IPS-18c (cell line): ENCODE measurements at regions not wholly inside any gene's neighbourhood (a gene's known extent, or its start where the extent isn't known, plus 50 kb on each side); places are given as distances from the start of the nearest gene placed in this dataset.

ENCODE experiments used
- H3K4me3 ChIP-seq: 2 replicates; pipeline ENCODE4 v1.7.0; 2013; ENCODE audit warnings: low read depth, mild to moderate bottlenecking, low read length, moderate library complexity; ENCODE audit not compliant: insufficient read depth
- H3K9me3 ChIP-seq: one replicate; pipeline ENCODE4 v1.6.1; 2013; ENCODE audit warnings: mild to moderate bottlenecking, low read length, moderate library complexity; ENCODE audit not compliant: control insufficient read depth, insufficient read depth

DNA sequence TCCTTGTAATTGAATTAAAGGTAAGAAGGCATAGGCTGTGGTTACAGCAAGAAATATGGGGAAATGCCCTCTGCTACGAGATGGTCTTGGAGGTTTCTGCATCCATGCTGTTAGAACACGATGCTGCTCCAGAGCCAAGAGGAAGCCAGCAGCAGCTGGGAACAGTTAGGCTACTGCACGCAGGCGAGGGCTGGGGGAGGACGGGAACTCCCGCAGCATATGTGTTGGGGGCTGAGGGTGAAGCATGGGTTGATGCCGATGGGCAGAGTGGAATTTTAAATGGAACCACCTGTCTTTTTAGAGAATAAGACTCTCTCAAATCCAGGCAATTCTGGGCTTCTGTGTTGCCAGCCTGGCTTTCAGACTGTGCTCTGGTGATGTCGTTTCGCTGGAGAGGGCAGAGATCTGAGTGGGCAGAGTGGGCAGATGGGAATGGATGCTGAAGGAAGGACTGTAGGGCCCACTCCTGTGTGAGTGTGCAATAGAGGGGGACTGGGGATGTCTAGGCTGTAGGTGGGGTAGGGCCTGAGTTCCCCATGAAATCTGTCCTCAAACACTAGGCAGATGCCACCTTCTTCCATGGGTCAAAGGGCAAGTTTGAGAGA is 417.0 kb upstream of the TPM1 start:
- H3K4me3 ChIP-seq, result no peak overlapping the region
- H3K9me3 ChIP-seq, result no peaks in the 10 kb centered on the region

DNA sequence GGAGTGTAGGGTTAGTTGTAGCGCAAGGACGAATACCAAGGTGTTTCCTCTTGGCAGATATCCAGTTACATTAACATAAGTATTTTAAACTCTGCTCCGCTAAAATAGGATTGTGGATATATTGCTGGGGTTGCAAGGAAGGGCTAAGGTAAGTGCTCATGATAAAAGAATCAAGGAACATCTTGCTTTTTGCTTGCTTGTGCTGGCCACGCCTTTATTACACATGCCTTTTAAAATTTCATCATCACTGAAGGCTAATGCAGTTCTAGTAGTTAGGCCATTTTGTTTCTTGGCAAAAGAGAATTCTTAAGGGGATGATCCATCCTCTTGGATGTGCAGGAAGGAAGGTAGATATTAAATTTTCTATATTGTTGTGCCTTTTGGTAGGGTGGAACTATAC is 415.6 kb upstream of the TPM1 start:
- Histone ChIP-seq H3K4me3 (no peak overlapping the region), H3K9me3 (no peaks in the 10 kb centered on the region)

DNA sequence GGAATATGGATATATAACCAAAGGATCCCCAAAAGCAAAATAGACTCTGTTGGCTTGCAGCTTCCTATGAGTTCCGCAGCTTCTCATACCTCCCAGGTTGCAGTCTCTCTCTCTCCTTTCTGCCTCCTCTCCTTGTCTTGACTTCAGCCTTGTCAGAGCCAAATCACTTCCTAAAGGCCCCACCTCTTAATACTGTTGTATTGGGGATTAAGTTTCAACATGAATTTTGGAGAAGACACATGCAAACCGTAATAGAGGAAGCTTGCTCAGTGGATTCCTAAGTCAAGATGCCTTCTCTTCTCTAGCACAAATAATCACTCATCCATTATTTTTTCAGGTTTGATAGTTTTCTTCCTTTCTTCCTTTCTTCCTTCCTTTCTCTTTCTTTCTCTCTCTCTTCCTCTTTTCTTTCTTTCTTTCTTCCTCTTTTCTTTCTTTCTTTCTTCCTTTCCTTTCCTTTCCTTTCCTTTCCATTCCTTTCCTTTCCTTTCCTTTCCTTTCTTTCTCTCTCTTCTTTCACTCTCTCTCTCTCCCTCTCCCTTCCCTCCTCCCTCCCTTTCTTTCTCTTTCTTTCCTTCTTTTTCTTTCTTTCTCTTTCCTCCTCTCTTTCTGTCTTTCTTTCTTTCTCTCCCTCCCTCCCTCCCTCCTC is 411.3 kb upstream of the TPM1 start:
- Histone ChIP-seq H3K9me3 (no peaks in the 10 kb centered on the region), H3K4me3 (no peak overlapping the region)

DNA sequence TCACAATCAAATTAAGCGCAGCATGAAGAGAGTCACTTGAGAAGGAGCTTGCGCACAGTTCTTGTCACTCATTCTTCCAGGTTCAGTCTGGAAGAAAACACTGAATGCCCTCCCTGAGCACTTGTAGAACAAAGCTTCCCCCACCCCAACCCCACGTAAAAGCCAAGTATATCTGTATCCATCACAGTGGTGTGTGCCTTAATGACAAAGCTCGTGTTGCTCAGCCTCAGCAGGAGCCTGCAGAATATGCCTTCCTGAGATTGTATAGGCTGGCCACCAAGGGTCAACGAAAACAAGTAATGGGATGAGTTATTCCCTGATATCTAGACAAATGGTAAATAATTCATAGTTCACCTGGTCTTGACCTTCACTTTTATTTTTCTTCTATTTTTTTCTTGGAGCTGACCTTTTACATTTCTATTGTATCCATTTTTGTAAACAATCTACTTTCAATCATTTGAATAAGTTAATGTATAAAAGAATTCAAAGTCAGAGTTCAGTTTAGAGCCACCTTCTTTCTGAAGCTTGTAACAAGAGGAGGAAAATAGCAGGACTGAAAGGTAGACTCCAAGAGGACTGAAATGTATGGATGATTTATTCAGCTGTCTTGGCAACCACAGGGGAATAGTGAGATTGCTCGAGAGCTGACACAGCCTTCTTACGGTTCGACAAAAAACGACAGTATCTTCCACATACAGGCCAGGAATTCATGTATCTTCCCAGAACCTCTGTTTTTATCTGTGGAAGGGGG is 405.5 kb upstream of the TPM1 start:
- Histone ChIP-seq H3K4me3 (no peak overlapping the region), H3K9me3 (no peaks in the 10 kb centered on the region)

DNA sequence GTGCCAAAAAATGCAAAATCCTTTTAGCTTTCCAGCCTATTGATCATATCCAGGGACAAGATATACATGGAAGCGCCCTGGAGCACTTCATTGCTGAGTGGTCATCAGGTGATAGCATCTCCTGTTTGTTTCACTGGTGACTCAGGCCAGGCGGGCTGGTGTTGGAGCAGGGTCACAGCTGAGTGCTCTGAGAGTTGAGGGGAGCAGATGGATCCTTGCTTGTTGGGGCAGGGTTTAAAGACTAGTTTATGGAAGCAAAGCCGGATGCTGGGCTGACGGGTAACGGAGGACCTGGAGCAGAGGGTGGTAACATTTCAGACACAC is 405.0 kb upstream of the TPM1 start:
- Histone ChIP-seq H3K9me3 (no peaks in the 10 kb centered on the region), H3K4me3 (no peak overlapping the region)

DNA sequence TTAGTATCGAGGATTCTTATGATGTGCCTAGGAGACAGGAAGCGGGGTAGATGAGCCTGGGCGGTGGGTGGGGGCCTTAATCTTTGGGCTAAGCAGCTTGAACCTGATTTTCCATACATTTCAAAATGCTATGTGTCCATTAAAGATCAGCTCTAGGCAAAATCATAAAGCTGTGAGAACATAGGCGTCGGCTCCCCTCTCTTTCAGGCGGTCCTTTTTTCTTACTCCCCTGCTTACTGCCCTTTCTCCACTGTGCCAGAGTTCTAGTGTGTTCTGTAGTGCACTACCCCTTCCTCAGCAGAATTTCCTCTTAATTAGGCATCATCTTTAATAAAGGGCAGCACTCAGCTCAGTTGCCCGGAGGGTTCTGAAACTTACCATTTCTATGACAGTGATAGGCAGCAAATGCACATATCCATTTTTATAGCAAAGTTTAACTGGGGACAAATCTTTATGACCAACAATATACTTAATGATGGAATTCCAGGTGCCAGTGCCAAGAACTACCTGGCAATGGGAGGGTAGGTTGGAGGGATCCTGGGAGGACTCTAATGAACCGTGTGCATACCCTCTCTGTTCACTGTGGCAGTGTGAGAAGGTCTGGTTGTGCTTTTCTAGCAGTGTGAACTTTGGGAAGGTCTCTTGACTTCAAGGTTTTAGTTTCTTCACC is 404.5 kb upstream of the TPM1 start:
- Histone ChIP-seq H3K9me3 (no peaks in the 10 kb centered on the region), H3K4me3 (no peak overlapping the region)

DNA sequence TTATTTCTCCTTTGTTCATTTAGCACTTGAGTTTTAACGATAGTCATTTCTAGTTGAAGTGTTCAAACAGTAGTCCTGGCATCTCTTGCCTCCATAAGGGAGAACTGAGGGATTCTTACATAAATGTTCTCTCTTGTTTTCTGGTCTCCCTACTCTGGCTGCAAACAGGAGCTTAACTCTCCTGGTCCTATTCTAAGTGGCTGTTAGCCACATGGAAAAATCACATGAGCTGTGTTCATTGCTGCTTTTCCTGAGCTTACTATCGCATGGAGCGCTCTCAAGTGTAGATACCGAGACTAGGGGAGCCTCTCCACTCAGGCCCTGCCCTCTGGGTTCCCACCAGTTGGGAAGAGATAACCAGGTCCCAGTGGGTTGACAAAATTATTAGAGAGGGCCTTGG is 403.1 kb upstream of the TPM1 start:
- Histone ChIP-seq H3K9me3 (no peaks in the 10 kb centered on the region), H3K4me3 (no peak overlapping the region)

DNA sequence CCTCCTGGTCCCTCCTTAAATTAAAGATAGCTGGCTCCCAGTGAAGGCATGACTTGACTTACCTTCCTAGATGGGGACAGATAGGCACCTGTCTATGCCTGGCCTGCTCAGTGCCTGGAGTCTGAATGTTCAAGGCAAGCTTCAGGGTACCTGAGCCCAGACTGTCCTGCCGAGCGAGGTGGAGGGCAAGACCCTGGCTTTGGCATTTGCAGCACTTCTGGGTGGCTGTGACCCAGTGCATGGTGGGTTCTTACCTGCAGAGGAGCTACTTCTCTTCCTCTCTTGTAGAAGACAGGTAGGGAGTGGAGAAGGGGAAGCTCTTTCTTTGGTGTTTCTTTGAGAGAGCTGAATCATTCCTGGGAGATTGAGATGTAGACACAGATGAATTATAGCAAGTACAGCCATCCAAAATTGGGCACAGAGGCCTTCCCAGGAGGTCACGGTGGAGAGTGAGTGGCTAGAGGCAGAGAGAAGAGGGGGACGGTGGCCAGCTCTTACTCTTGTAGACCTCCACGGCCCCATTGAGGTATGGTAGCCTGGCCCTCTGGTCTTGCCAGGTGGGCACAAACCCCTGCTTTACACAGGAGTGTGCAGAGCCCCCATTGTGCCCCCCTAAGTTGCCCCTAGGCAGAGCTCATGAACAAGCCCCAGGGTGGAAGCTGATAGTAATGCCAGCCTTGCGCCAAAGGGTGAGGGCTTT is 402.5 kb upstream of the TPM1 start:
- Histone ChIP-seq H3K9me3 (no peaks in the 10 kb centered on the region), H3K4me3 (no peak overlapping the region)

DNA sequence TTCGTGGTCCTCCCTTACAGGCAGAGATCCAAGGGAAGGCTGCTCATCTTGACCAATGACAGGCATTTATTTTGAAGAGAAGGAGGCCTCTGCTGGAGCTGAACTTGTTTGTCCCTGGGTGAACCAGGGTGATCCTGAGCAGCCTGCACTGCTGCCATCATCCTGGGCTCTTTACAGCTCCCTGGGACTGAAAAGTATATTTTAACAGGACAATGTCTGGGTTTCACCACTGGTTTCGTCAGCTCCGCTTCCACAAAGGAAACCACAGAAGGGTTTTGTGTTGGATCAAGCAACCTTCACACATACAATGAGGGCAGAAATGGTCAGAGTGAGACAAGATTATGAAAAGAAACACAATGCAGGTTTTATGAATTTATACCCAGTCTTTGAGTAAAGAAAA is 400.7 kb upstream of the TPM1 start:
- H3K4me3 ChIP-seq, result no peak overlapping the region
- H3K9me3 ChIP-seq, result no peaks in the 10 kb centered on the region

DNA sequence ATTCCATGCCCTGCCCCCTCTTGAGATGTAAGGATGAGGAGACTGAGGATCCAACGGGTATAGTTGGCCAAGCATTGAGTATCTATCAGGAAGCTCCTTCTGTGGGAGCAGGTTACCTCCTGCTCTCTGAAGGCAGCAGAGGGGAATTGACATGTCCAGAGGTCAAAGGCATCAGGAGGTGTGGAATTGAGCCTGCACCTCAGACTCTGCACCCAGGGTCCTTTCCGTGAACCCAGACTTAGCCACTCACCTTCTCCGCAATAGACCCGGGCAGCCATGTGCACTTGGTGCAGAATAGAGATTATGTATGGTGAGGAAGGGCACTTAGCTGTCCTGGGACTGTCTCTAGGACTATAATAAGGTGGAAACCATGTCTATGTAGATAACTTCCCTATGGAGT is 399.0 kb upstream of the TPM1 start:
- Histone ChIP-seq H3K4me3 (no peak overlapping the region), H3K9me3 (no peaks in the 10 kb centered on the region)

DNA sequence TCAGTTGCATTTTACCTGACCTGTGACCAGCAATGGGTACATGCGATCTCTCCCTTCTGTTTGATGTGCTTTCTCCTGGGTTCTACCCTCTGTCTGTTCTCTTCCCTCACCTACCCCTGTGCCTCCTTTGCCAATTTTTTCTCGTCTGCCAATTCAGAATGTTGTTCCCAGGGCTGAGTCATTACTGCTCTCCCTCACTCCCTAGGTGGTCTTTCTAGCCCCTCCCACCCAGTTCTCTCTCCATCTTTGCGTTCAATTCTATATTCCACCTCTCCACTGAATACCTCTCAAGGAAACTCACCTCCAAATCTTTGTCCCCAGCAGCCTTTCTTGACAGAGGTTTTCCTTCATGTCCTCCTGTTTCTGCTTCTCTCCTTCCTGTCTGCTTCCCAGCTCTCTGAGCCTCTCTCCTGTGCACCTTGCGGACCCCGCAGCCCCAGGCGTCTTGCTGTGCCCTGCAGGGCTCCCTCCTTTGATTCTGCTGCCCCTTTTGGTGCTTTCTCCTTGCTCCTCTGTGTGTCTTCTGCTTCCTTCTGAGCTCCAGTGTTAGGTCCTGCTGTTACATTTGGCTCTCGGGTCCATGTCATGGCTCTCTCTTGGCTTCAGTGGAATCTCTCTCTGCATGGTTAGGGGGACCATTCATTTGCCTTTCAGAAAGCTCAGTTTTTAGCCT is 398.2 kb upstream of the TPM1 start:
- Histone ChIP-seq H3K9me3 (no peaks in the 10 kb centered on the region), H3K4me3 (no peak overlapping the region; the same call in 1 of the 2 replicates)

DNA sequence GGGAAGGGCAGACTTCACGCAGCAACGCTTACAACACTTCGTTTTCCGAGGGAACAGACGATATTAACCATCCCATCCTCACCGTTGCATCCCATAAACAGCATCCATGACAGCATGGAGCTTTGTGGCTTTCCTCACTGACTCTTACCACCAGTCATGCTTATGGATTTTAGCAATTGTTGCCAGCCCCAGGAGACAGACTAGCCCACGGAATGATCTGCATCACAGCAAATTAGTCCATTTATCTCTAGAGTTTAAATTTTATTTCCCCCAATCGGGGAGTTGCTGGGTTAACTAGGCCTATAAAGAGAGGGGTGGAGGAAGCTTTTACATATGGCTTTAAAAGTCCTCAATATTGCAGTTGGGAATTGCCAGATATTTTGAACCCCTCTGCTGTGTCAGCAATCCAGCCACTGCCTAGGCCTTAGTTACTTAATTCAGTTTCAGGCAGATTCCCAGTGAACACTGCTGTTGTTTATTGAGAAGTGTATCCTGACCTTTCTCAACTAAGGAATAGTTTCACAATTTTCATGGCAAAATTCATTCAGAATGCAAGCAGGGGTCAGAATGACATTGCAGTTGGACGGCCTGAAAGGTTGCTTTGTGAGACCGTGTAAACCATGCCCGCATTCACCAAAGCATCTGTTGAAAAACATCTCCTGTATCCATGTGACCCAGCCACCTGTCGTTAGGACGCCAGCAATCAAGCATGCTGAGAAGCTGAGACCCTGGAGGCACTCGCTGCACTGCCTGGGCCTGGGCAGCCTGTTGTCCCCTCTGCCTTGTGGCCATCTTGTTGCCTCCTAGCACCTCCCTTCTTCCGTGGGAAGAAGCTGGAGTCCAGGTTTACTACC is 397.4 kb upstream of the TPM1 start:
- Histone ChIP-seq H3K4me3 (no peak overlapping the region), H3K9me3 (no peaks in the 10 kb centered on the region)

DNA sequence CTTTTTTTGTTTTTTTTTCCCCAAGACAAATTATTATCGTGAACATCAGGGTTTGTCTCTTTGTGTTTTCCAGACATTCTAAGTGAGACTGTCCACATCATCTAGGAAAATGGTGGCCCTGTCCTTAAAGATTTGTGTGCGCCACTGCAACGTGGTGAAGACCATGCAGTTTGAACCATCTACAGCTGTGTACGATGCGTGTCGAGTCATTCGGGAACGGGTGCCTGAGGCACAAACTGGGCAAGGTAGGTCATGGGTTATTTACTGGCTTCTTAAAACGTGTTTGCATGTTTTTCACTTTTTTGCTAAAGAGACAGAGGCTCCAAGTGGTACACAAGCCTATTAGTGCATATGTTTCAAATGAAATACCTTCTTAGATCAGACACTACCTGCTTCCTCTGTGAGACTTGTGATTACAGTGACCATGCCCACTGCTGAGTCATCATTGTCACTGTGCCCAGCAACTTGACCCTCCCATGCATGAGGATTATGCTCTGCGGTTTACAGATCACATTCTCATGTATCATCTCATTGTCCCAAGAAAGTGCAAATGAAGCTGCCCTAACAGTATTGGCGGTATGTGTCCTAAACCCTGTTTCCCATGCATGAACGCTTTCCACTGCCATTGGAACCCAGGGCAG is 395.2 kb upstream of the TPM1 start:
- no peak overlapping the region for H3K4me3 ChIP-seq
- H3K9me3 ChIP-seq, result no peaks in the 10 kb centered on the region

DNA sequence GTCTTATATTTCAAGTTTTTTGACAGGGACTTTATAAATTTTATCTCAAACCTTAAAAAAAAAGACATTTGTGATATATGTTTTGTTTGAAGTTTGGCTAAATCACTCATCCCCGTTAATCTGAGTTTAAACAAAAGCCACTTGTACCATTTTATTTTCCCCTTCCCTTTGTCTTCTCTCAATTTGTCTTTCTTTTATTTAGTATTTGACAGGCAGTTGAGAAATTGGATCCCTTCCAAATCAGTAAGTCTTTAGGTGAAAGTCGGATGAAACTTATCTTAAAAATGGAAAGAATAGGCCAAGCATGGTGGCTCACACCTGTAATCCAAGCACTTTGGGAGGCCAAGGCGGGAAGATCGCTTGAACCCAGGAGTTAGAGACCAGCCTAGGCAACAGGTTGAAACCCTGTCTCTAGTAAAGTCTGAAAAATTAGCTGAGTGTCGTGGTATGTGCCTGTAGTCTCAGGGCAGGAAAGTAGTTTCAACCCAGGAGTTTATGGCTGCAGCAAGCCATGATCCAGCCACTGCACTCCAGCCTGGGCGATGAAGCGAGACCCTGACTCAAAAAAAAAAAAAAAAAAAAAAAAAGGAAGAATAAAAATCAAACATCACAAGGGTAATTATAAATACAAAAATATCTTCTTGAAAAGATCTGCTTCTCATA is 394.6 kb upstream of the TPM1 start:
- H3K9me3 ChIP-seq, result no peaks in the 10 kb centered on the region
- H3K4me3 ChIP-seq, result no peak overlapping the region

DNA sequence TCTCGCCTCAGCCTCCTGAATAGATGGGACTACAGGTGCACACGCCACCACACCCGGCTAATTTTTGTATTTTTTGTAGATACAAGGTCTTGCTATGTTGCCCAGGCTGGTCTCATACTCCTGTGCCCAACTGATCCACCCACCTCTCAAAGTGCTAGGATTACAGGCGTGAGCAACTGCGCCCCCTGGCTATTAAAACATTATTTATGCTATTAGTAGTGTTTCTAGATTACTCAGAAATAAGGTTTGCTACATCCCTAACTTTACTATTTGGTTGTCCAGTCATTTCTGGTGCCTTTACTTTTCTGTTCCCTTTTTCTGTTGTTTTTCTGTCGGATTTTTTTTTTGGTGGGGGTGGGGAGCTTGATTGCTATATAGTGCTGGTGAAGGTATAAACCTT is 393.6 kb upstream of the TPM1 start:
- H3K4me3 ChIP-seq, result no peak overlapping the region

More for the DNA sequence above, 393.6 kb upstream of the TPM1 start:
- no peaks in the 10 kb centered on the region for H3K9me3 ChIP-seq
